NCI-H1105 (cell line): ENCODE measurements at regions not wholly inside any gene's neighbourhood (a gene's known extent, or its start where the extent isn't known, plus 50 kb on each side); places are given as distances from the start of the nearest gene placed in this dataset.
"Not testable (repeated sequence)": the region's sequence is repeated elsewhere in the genome, so short reads cannot be mapped to it uniquely, and the experiment has no call there.

Experiments
- DNase-seq: peaks from one replicate; lab custom pipeline; 2025; lab: John Stamatoyannopoulos, UW

- DNase-seq = no peak
These were observed 121.8 kb downstream of the KCNA5 start for GRCh38 chr12:5165296-5165970.

GRCh38 chr12:5166976-5167375 lies 123.3 kb downstream of the KCNA5 start:
- DNase-seq = no peak

GRCh38 chr12:5168148-5168547 lies 124.5 kb downstream of the KCNA5 start:
- DNase-seq = no peak

- DNase-seq = no peak
These were observed 127.2 kb downstream of the KCNA5 start for GRCh38 chr12:5170844-5171243.

GRCh38 chr12:5171701-5172100 lies 128.0 kb downstream of the KCNA5 start:
- peak; percentile 13 for DNase-seq

GRCh38 chr12:5172886-5173285 lies 129.2 kb downstream of the KCNA5 start:
- DNase-seq = no peak

- no peak for DNase-seq
These were observed 129.9 kb downstream of the KCNA5 start for GRCh38 chr12:5173511-5174011.

- DNase-seq = not testable (repeated sequence)
These were observed 131.7 kb downstream of the KCNA5 start for GRCh38 chr12:5175415-5175814.

GRCh38 chr12:5176036-5176435 lies 132.4 kb downstream of the KCNA5 start:
- no peak for DNase-seq

GRCh38 chr12:5177096-5177495 lies 133.4 kb downstream of the KCNA5 start:
- DNase-seq = peak; percentile 74

GRCh38 chr12:5177731-5178130 lies 134.1 kb downstream of the KCNA5 start:
- no peak for DNase-seq

GRCh38 chr12:5178571-5178970 lies 134.9 kb downstream of the KCNA5 start:
- no peak for DNase-seq

- DNase-seq = no peak
These were observed 136.8 kb downstream of the KCNA5 start for GRCh38 chr12:5180496-5180895.

GRCh38 chr12:5184186-5184585 lies 140.5 kb downstream of the KCNA5 start:
- DNase-seq = no peak

- DNase-seq = no peak
These were observed 141.9 kb downstream of the KCNA5 start for GRCh38 chr12:5185435-5186069.

- DNase-seq = no peak
These were observed 143.0 kb downstream of the KCNA5 start for GRCh38 chr12:5186715-5187114.

- no peak for DNase-seq
These were observed 143.5 kb downstream of the KCNA5 start for GRCh38 chr12:5187136-5187535.

- no peak for DNase-seq
These were observed 144.8 kb downstream of the KCNA5 start for GRCh38 chr12:5188472-5188871.

GRCh38 chr12:5189173-5189572 lies 145.5 kb downstream of the KCNA5 start:
- DNase-seq = no peak

- DNase-seq = no peak
These were observed 148.3 kb downstream of the KCNA5 start for GRCh38 chr12:5191803-5192538.

GRCh38 chr12:5192726-5193125 lies 149.0 kb downstream of the KCNA5 start:
- DNase-seq = no peak

GRCh38 chr12:5194306-5194705 lies 150.6 kb downstream of the KCNA5 start:
- no peak for DNase-seq

- no peak for DNase-seq
These were observed 151.6 kb downstream of the KCNA5 start for GRCh38 chr12:5195244-5195643.
